ENCODE measurements at regions not wholly inside any gene's neighbourhood (a gene's known extent, or its start where the extent isn't known, plus 50 kb on each side); places are given as distances from the start of the nearest gene placed in this dataset.

GRCh38 chr3:178062126-178062525 lies 474.1 kb upstream of the KCNMB2 start:
- H3K9me3 ChIP-seq: no peaks in the 10 kb centered on the region
- H3K4me3 ChIP-seq: no peak overlapping the region
- H3K27me3 ChIP-seq: no peaks in the 10 kb centered on the region
- 90% methylated on average over 1 of the region's 1 CpG for WGBS
- no peak for DNase-seq (ENCODE audit: low spot score in 2 of 2)
- TF ChIP-seq CTCF (IDR thresholded peaks at IDR 0.05) (no peak), POLR2AphosphoS5 (IDR thresholded peaks at IDR 0.05) (no peak), POLR2A (IDR thresholded peaks at IDR 0.05) (no peak), EP300 (IDR thresholded peaks at IDR 0.05) (no peak)
- H3K27ac ChIP-seq: no peak overlapping the region
- H3K4me1 ChIP-seq: no peaks in the 10 kb centered on the region
- H3K36me3 ChIP-seq: no peaks in the 10 kb centered on the region

- Histone ChIP-seq H3K9me3 (no peaks in the 10 kb centered on the region), H3K27ac (no peak overlapping the region), H3K27me3 (no peaks in the 10 kb centered on the region), H3K4me1 (no peaks in the 10 kb centered on the region), H3K36me3 (no peaks in the 10 kb centered on the region), H3K4me3 (no peak overlapping the region)
- WGBS: 40% methylated on average over 1 of the region's 1 CpG
- TF ChIP-seq EP300 (IDR thresholded peaks at IDR 0.05) (no peak), POLR2A (IDR thresholded peaks at IDR 0.05) (no peak), POLR2AphosphoS5 (IDR thresholded peaks at IDR 0.05) (no peak), CTCF (IDR thresholded peaks at IDR 0.05) (no peak)
- DNase-seq (ENCODE audit: low spot score in 2 of 2): no peak
Observed at GRCh38 chr3:178063461-178063860, 472.8 kb upstream of the KCNMB2 start.

- Histone ChIP-seq H3K4me3 (no peak overlapping the region), H3K27ac (no peak overlapping the region), H3K27me3 (no peaks in the 10 kb centered on the region), H3K36me3 (no peaks in the 10 kb centered on the region), H3K9me3 (no peaks in the 10 kb centered on the region), H3K4me1 (no peaks in the 10 kb centered on the region)
- WGBS: 33% methylated on average over 1 of the region's 1 CpG
- DNase-seq (ENCODE audit: low spot score in 2 of 2): no peak
- TF ChIP-seq CTCF (IDR thresholded peaks at IDR 0.05) (no peak), POLR2A (IDR thresholded peaks at IDR 0.05) (no peak), EP300 (IDR thresholded peaks at IDR 0.05) (no peak), POLR2AphosphoS5 (IDR thresholded peaks at IDR 0.05) (no peak)
Observed at GRCh38 chr3:178067721-178068120, 468.5 kb upstream of the KCNMB2 start.

GRCh38 chr3:178072391-178073305 lies 463.6 kb upstream of the KCNMB2 start:
- no peak for DNase-seq (ENCODE audit: low spot score in 2 of 2)
- 55% methylated on average over 7 of the region's 7 CpGs for WGBS
- no peaks in the 10 kb centered on the region for H3K9me3 ChIP-seq
- H3K4me1 ChIP-seq: peaks cover 6% of the 10 kb centered on the region
- H3K27me3 ChIP-seq: no peaks in the 10 kb centered on the region
- TF ChIP-seq POLR2AphosphoS5 (IDR thresholded peaks at IDR 0.05) (no peak), POLR2A (IDR thresholded peaks at IDR 0.05) (no peak), EP300 (IDR thresholded peaks at IDR 0.05) (no peak), CTCF (IDR thresholded peaks at IDR 0.05) (no peak)
- H3K4me3 ChIP-seq: no peak overlapping the region
- H3K36me3 ChIP-seq: no peaks in the 10 kb centered on the region
- H3K27ac ChIP-seq: no peak overlapping the region

GRCh38 chr3:178073366-178073765 lies 462.9 kb upstream of the KCNMB2 start:
- Histone ChIP-seq H3K4me1 (peaks cover 6% of the 10 kb centered on the region), H3K27ac (no peak overlapping the region), H3K36me3 (no peaks in the 10 kb centered on the region), H3K9me3 (no peaks in the 10 kb centered on the region), H3K27me3 (no peaks in the 10 kb centered on the region), H3K4me3 (no peak overlapping the region)
- no peak for TF ChIP-seq POLR2A (IDR thresholded peaks at IDR 0.05)
- no peak for TF ChIP-seq POLR2AphosphoS5 (IDR thresholded peaks at IDR 0.05)
- no peak for TF ChIP-seq CTCF (IDR thresholded peaks at IDR 0.05)
- no peak for TF ChIP-seq EP300 (IDR thresholded peaks at IDR 0.05)
- no peak for DNase-seq (ENCODE audit: low spot score in 2 of 2)
- 85% methylated on average over 3 of the region's 3 CpGs for WGBS
